HEK293T (cell line): ENCODE measurements at regions not wholly inside any gene's neighbourhood (a gene's known extent, or its start where the extent isn't known, plus 50 kb on each side); places are given as distances from the start of the nearest gene placed in this dataset.

Experiments
- CTCF ChIA-PET: fragments of 350-600 bp; formaldehyde crosslinking; extraction: SDS; loops from one replicate; lab custom pipeline; 2021; ENCODE audit warnings: antibody characterized with exemption, inconsistent platforms; lab: Yijun Ruan, JAX
- POLR2A ChIA-PET: fragments of 350-600 bp; formaldehyde crosslinking; extraction: SDS; loops from one replicate; lab custom pipeline; 2020; ENCODE audit warnings: antibody characterized with exemption, inconsistent platforms; lab: Yijun Ruan, JAX
- DNase-seq: peaks from one replicate; pipeline ENCODE4 v3.0.0; 2012; ENCODE audit warnings: mixed read lengths; ENCODE audit errors: extremely low spot score
- ARNT ChIP-seq: fragments of 450-650 bp; IDR thresholded peaks from 2 replicates; pipeline ENCODE4 v1.6.1; 2017; ENCODE audit warnings: mild to moderate bottlenecking
- BHLHE40 ChIP-seq: fragments of 450-650 bp; IDR thresholded peaks from 2 replicates; pipeline ENCODE4 v1.6.1; 2016; ENCODE audit warnings: mild to moderate bottlenecking, moderate library complexity, borderline replicate concordance
- CTBP1 ChIP-seq: fragments of 450-650 bp; IDR thresholded peaks from 2 replicates; pipeline ENCODE4 v1.6.1; 2016; ENCODE audit warnings: borderline replicate concordance
- ELF4 ChIP-seq: fragments of 450-650 bp; IDR thresholded peaks from 2 replicates; pipeline ENCODE4 v1.6.1; 2017; ENCODE audit warnings: antibody characterized with exemption
- FOXA1 ChIP-seq: fragments of 450-650 bp; IDR thresholded peaks from 2 replicates; pipeline ENCODE4 v1.6.1; 2016; ENCODE audit warnings: mild to moderate bottlenecking
- FOXK2 ChIP-seq: fragments of 450-650 bp; IDR thresholded peaks from 2 replicates; pipeline ENCODE4 v1.6.1; 2016; ENCODE audit warnings: mild to moderate bottlenecking
- FOXM1 ChIP-seq: fragments of 450-650 bp; IDR thresholded peaks from 2 replicates; pipeline ENCODE4 v1.6.1; 2017; ENCODE audit warnings: mild to moderate bottlenecking, borderline replicate concordance
- HDGF ChIP-seq: fragments of 450-650 bp; IDR thresholded peaks from 2 replicates; pipeline ENCODE4 v1.6.1; 2017; ENCODE audit warnings: antibody characterized with exemption, borderline replicate concordance
- L3MBTL2 ChIP-seq: fragments of 450-650 bp; conservative IDR thresholded peaks from 2 replicates; pipeline ENCODE4 v1.6.1; 2016; ENCODE audit warnings: mild to moderate bottlenecking
- LEF1 ChIP-seq: fragments of 450-650 bp; IDR thresholded peaks from 2 replicates; pipeline ENCODE4 v1.6.1; 2017; ENCODE audit warnings: mild to moderate bottlenecking, borderline replicate concordance
- NFRKB ChIP-seq: fragments of 450-650 bp; IDR thresholded peaks from 2 replicates; pipeline ENCODE4 v1.6.1; 2016; ENCODE audit warnings: mild to moderate bottlenecking, moderate library complexity
- SP1 ChIP-seq: fragments of 450-650 bp; IDR thresholded peaks from 2 replicates; pipeline ENCODE4 v1.6.1; 2017
- SUZ12 ChIP-seq: fragments of 450-650 bp; IDR thresholded peaks from 2 replicates; pipeline ENCODE4 v1.6.1; 2016; ENCODE audit warnings: mild to moderate bottlenecking
- TARDBP ChIP-seq: fragments of 450-650 bp; IDR thresholded peaks from 2 replicates; pipeline ENCODE4 v1.6.1; 2016
- ZNF384 ChIP-seq: fragments of 450-650 bp; IDR thresholded peaks from 2 replicates; pipeline ENCODE4 v1.6.1; 2016
- TF ChIP-seq, protein P1 (sequence below): fragments of 450-650 bp; IDR thresholded peaks from 2 replicates; pipeline ENCODE4 v1.6.1; 2016

GRCh38 chr6:54747955-54748354, 98.6 kb upstream of the FAM83B start:
- TF ChIP-seq BHLHE40 (no peak), HDGF (no peak), L3MBTL2 (no peak), CTBP1 (no peak), SUZ12 (no peak), NFRKB (no peak), LEF1 (no peak), ZNF384 (no peak), ARNT (no peak), FOXK2 (no peak), ELF4 (no peak), FOXM1 (no peak), TARDBP (no peak), SP1 (no peak), FOXA1 (no peak)
- TF ChIP-seq, protein P1, sequence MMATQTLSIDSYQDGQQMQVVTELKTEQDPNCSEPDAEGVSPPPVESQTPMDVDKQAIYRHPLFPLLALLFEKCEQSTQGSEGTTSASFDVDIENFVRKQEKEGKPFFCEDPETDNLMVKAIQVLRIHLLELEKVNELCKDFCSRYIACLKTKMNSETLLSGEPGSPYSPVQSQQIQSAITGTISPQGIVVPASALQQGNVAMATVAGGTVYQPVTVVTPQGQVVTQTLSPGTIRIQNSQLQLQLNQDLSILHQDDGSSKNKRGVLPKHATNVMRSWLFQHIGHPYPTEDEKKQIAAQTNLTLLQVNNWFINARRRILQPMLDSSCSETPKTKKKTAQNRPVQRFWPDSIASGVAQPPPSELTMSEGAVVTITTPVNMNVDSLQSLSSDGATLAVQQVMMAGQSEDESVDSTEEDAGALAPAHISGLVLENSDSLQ = no peak
- ChIA-PET CTCF (no interaction called here), POLR2A (no interaction called here)
- no peak for DNase-seq

DNA sequence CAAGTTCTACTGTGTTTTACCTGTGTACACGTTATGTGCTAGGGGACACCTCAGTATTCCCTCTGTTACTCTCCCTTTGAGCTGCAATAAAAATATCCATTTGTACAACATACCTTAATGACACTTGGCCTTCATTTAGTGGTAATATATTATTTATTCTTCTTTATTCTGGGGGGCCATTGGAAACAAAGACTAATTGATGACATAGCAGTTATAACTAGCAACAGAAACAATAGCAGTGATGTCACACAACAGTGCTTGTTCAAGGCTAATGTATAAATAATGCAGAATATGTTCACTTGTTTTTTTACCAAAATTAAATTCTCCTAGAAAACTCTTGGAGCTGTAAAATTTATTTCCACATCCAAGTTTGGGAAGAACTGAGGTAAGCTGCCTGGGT, 92.2 kb upstream of the FAM83B start:
- CTCF ChIA-PET = interaction anchor here (0.6 kb wide), 2 partner anchors 19 to 700 kb away, joined by 4 to 5 read pairs; no protein-coding TSS in a partner anchor
- POLR2A ChIA-PET = no interaction called here
- no peak for DNase-seq
- TF ChIP-seq HDGF (no peak), LEF1 (no peak), NFRKB (no peak), ARNT (no peak), FOXA1 (no peak), SP1 (no peak), TARDBP (no peak), SUZ12 (no peak), FOXK2 (no peak), BHLHE40 (no peak)

GRCh38 chr6:54758340-54758739, 88.2 kb upstream of the FAM83B start:
- ChIA-PET CTCF (no interaction called here), POLR2A (no interaction called here)
- TF ChIP-seq ARNT (no peak), CTBP1 (no peak), L3MBTL2 (no peak), TARDBP (no peak), HDGF (no peak), SUZ12 (no peak), BHLHE40 (no peak), FOXK2 (no peak)
- TF ChIP-seq, protein P1 = no peak
- DNase-seq = no peak

DNA sequence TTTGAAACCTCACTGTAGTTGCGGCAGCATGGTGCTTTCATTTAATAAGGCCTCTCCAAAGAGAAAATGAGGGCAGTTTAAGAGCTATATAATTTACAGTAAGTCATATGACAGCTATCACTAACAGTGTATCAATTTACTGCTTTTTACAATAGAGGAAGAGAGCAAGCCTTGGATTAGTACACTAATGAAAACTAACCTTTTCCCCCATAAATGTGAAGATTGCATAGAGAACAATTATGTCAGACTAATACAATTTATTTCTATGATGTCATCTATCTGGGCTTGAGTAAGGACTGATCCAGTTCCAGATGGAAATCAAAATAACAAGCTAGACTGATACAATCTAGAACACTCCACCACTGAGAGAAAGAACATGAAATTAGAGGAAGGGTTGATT, 78.1 kb upstream of the FAM83B start:
- no peak for DNase-seq
- TF ChIP-seq, protein P1 = peak; percentile 64
- TF ChIP-seq BHLHE40 (no peak), ARNT (no peak), SP1 (no peak), HDGF (no peak)
- POLR2A ChIA-PET = no interaction called here
- CTCF ChIA-PET = interaction anchor here (0.6 kb wide), 1 partner anchor 678 kb away, joined by 4 read pairs; no protein-coding TSS in a partner anchor

- no peak for DNase-seq
- TF ChIP-seq, protein P1 = no peak
- TF ChIP-seq CTBP1 = no peak
- TF ChIP-seq ELF4 = no peak
- no peak for TF ChIP-seq L3MBTL2
- TF ChIP-seq FOXM1 = no peak
- TF ChIP-seq FOXK2 = no peak
- no peak for TF ChIP-seq SP1
- CTCF ChIA-PET = no interaction called here
- POLR2A ChIA-PET = no interaction called here
Observed at GRCh38 chr6:54770328-54770727, 76.2 kb upstream of the FAM83B start.

- POLR2A ChIA-PET = no interaction called here
- CTCF ChIA-PET = no interaction called here
- no peak for DNase-seq
- TF ChIP-seq L3MBTL2 (no peak), FOXA1 (no peak), FOXK2 (no peak), SP1 (no peak), FOXM1 (no peak), SUZ12 (no peak), ELF4 (no peak), BHLHE40 (no peak), TARDBP (no peak)
- TF ChIP-seq, protein P1 = no peak
Observed at GRCh38 chr6:54771968-54772367, 74.6 kb upstream of the FAM83B start.
